Left ventricle myocardium superior (tissue), 1 donor: ENCODE measurements at regions not wholly inside any gene's neighbourhood (a gene's known extent, or its start where the extent isn't known, plus 50 kb on each side); places are given as distances from the start of the nearest gene placed in this dataset.

Experiments used
- ATAC-seq: fragments of 200-7000 bp; cut with Tn5 transposase; one replicate; pipeline ENCODE4 v1.9.1; 2020; ENCODE audit warnings: mild to moderate bottlenecking, moderate library complexity
- DNase-seq: peaks from one replicate; pipeline ENCODE4 v3.0.0-alpha.2; 2020
- intact Hi-C: fragments of 100-400 bp; cut with micrococcal nuclease; formaldehyde crosslinking; loops from one replicate; pipeline ENCODE4 v1.11.0; 2022
- donor health status: DM: no; HTN: yes; CAD: no; lungs with severe emphysema.

DNA sequence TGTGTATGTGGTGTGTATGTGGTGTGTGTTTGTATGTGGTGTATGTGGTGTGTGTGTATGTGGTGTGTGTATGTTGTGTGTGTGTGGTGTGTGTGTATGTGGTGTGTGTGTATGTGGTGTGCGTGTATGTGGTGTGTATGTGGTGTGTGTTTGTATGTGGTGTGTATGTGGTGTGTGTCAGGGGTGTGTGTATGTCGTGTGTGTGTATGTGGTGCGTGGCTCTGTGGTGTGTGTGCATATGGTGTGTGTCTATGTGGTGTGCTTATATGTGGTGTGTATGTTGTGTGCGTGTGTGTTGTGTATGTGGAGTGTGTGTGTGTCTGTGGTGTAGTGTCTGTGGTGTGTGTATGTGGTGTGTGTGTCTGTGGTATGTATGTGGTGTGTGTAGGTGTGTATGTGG is 62.5 kb upstream of the MEDAG start:
- ATAC-seq (no peak), DNase-seq (no peak)
- intact Hi-C loops, result no loop called here

DNA sequence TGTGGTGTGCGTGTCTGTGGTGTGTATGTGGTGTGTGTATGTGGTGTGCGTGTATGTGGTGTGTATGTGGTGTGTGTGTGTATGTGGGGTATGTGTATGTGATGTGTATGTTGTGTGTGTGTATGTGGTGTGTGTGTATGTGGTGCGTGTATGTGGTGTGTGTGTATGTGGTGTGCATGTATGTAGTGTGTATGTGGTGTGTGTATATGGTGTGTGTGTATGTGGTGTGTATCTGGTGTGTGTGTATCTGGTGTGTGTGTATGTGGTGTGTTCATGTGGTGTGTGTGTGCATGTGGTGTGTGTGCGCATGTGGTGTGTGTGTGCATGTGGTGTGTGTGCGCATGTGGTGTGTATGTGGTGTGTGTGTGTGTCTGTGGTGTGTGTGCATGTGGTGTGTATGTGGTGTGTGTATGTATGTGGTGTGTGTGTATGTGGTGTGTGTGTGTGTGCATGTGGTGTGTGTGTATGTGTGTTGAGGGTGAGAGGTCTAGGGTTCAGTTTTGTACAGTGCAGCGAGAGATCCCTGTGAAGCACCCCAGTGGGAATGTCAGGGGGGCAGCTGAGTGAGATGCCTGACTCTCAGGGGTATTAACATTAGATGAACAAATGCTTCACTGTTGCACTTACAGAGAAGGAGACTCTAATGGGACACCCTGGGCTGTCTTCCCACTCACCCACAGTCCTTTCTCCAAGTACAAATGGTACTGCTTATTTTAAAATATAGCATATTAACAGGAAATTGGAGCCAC is 61.3 kb upstream of the MEDAG start:
- intact Hi-C loops, result no loop called here
- no peak for ATAC-seq

DNA sequence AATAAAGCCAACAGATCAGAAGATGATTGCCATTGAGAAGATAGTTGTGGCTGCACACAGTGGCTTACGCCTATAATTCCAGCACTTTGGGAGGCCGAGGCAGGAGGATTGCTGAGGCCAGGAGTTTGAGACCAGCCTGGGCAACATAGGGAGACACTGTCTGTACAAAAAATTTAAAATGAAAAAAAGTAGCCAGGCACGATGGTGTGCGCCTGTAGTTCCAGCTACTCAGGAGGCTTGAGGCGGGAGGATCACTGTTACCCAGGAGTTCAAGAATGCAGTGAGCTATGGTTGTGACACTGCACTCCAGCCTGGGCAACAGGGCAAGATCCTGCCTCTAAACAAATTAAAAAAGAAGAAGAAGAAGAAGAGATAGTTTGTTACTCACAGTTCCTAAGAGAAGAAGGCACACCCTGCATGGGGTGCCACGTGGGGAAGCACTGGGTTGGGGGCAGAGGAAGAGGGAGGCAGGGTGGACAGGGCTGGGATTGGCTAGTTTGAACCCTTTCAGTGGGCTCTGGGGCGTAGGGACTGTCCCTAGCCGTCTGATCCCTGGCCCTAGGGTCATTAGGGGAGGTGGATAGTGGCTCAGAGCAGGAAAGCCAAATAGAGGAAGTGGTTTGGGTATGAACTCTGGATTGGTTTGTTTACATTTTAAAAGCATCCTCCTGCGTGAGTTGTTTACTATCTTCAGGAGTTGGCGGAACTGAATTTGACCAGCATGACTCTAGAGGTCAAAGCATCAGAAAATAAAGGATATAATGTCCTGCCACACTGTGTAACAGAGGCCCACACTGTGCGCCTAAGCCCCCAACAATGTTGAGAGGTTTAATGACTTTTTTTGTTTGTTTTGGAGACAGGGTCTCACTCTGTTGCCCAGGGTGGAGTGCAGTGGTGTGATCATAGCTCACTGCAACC is 60.5 kb upstream of the MEDAG start:
- no peak for ATAC-seq
- intact Hi-C loops, result no loop called here
- no peak for DNase-seq

More for the DNA sequence above, 61.3 kb upstream of the MEDAG start:
- no peak for DNase-seq

DNA sequence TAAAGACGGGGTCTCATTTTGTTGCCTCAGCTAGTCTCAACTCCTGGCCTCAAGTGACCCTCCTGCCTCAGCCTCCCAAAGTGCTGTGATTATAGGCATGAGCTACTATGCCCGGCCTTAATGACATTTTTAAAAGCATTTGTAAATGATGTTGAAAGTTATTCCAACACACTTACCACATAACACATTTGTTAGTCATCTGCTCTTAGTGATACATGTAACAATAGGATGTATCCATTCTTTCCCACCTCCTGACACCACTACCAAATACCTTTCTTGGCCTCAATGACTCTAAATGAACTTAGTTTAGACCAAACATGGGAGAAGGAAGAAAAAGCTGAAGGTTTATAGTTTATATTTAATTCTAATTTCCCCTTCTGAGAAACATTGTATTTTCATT is 59.8 kb upstream of the MEDAG start:
- DNase-seq, result no peak
- intact Hi-C loops, result no loop called here
- no peak for ATAC-seq

DNA sequence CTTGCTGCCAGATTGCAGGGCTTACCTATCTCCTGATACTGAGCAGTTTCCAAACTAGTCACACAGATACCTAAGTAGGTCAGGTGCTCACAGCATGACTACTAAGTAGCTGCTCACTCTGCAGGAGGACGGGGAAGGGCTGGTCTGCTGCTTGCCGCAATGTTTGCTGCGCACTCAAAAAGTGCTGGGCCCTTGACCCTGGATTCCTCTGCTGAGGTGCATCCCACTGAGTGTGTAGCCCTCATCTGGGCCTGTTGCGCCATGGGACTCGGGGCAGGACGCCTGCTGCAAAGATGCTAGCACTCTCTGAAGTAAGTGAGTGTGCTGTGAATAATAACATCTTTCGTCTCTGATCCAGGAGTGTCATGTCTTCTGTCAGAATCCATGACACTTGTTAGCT is 59.2 kb upstream of the MEDAG start:
- intact Hi-C loops, result no loop called here
- DNase-seq, result no peak

DNA sequence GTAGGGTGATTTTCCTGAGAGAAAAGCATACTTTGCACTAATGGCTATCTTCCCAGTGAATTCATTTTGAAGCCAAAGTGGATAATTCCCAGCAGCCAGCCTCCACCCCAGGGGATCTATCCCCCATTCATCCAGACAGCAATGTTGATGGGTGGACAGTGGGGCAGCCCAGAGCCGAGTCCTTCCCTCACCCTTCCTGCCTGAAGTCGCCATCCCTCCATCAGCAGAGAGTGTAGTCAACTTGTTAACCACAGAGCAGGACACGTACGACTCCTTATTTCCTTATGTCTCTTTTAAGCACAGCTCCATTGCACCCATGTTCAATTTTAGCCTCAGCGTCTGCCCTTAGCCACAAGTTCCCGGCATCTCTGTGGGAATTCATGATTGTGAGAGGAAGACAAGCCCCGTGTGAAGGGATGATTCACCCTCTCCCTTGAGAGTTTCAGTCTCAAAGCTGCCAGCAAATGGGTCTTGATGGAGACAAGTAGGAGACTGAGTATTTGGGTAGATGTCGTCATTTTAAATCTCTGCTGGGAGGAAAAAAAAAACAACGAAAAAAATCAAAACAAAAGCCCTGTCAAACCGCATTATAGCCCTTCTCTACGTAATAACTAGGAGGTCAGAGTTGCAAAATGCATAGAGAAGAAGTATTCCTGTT is 58.3 kb upstream of the MEDAG start:
- intact Hi-C loops, result no loop called here
- ATAC-seq (peak; percentile 86), DNase-seq (no peak)

More for the DNA sequence above, 59.2 kb upstream of the MEDAG start:
- no peak for ATAC-seq

DNA sequence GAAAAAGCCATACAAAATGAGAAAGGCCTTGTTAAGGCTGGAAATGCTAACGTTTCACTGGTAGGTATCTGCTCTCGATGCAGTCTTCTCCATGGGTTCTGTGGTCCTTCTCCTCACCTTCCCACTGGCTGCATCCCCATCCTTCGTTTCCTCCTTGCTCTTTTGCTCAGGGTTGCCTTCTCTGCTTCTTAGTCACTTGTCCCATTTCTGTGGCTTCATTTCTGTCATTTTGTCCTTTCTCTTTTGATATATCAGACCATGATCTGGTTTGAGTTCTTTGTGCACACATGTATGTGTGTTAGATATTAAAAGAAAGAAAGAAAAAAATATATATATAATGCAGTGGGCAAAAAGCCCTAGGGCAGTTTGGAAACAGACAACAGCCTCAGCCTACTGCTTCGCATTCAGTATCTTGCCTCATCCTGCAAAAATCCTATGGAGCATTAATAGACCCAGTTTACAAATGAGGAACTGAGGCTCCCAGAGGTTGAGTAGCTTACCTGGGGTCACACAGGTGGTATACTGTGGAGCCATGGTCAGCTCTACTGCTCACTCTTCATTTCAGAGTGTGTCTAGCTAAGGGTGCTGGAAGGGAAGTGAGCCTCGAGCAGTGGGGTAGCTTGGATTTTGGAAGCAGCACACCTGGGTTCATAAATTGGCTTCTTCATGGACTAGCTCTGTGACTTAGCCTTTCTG is 57.6 kb upstream of the MEDAG start:
- no peak for DNase-seq
- no peak for ATAC-seq
- intact Hi-C loops, result no loop called here

DNA sequence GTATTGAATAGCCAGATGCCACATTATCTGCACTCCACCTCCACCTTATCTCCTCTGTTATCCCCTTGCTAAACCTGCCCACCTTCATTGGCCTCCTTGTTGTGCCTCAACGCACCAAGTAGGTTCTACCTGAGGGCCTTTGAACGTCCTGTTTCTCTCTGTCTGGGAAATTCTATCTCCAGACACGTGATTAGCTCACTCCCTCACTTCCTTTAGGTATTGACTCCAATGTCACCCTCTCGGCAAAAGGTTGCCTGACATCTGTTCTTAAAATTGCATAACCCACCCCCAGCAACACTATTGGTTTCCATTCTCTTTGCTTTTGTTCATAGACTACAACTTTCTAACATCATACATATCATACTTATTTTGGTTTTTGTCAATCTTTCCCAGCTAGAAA is 56.5 kb upstream of the MEDAG start:
- ATAC-seq (no peak), DNase-seq (no peak)

DNA sequence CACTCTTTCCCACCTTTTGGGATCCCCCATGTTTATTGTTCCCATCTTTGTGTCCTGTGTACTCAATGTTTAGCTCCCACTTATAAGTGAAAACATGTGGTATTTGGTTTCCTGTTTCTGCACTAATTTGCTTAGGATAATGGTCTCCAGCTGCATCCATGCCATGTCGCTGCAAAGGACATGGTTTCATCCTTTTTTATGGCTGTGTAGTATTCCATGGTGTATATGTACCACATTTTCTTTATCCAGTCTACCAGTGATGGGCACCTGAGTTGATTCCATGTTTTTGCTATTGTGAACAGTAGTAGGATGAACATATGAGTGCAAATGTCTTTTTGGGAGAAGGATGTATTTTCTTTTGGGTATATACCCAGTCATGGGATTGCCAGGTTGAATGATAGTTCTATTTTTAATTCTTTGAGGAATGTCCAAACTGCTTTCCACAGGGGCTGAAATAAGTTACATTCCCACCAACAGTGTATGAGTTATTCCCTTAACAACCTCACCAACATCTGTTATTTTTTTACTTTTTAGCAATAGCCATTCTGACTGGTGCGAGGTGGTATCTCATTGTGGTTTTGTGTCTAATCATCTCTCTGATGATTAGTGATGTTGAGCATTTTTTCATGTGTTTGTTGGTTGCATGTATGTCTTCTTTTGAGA is 55.7 kb upstream of the MEDAG start:
- intact Hi-C loops, result no loop called here
- ATAC-seq (no peak), DNase-seq (no peak)

More for the DNA sequence above, 56.5 kb upstream of the MEDAG start:
- intact Hi-C loops, result no loop called here

DNA sequence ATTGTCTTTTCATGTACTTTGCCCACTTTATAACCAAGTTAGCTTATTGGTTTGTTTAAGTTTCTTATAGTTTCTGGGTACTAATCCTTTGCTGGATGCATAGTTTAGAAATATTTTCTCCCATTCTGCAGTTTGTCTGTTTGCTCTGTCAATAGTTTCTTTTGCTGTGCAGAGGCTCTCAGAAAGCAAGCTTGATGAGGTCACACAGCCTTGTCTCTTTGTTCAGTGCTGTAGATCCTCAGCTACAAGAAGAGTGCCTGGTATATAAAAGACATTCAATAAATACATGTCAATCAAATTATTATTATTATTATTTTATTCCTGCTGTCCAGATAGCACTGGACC is 55.2 kb upstream of the MEDAG start:
- DNase-seq (no peak), ATAC-seq (no peak)
- intact Hi-C loops, result no loop called here

DNA sequence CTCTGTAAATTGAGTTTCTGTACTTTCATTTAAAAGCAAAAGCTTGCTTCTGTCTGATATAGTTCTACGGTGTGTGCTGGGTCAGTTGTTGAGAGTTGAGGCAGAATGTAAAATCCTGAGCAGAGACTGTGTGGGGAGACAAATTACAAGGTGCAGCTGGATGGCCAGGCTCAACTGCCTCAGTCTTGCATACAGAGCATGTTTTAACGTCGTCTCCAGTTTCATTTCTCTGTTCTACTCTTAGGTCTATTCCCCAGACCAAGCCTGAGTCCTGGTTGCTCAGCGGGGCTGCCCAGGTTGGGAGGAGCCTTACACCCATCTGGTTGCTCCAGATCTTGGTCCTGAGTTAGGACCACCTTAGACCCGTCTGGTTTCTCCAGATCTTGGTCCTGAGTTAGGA is 54.4 kb upstream of the MEDAG start:
- ATAC-seq, result no peak
- intact Hi-C loops, result no loop called here
- DNase-seq, result no peak

DNA sequence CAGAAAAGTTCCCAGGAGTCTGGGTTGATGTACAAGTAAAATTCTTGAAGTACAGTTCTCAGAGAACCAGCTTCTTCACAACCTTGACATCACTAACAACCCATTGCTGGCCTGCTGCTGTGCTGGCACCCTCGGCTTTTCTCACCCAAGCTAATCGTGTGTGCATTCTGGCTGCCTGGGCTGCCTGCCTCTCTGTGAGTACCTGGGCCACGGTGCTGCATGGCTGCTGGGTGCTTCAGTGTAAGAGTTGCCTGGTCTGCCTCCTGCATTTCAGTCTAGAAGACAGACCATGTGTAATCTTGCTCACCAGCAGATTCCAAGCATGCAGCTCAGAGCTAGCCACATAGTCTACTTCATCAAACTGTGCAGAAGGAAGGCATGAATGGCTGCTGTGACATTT is 50.5 kb upstream of the MEDAG start:
- intact Hi-C loops, result no loop called here
- ATAC-seq, result no peak
- no peak for DNase-seq

DNA sequence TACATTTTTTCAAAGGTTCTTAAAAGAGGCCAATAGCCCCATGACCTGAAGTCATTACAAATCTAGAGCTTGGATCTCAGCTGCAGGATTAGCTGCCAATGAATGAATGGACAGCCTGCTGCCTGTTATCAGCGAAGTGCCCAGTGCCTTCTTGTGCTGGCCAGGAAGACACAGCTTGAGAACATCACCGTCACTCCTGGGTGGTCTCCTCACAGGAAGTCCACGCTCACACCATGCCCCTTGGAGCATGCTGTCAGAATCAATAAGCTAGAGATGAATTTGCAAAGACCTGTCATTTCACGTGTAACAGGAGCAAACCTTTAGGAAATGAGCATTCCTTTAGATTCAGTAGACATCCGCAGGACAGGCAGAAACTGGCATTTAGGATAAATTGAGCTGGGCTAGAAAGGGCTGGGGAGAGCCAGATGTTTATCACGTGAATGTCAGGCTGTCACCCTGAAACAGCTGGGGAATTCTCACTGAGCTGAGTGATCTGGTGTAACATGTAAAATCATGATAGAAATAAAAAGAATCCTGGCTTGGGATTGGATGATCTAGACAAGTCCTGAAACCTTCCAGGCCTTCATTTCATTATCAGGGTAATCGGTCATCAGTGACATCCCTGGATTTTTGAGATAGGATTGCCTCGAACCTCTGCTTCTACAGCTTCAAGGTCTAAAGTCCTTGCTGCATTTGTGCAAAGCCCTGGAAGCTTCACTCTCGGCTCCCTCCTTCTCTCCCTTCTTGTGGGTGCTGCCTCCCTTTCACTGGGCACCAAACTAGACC is 49.9 kb upstream of the MEDAG start:
- intact Hi-C loops, result no loop called here
- DNase-seq, result no peak
- ATAC-seq, result no peak
